B cell (primary cell): ENCODE measurements at regions not wholly inside any gene's neighbourhood (a gene's known extent, or its start where the extent isn't known, plus 50 kb on each side); places are given as distances from the start of the nearest gene placed in this dataset.

ENCODE experiments used
- ATAC-seq: fragments of 200-7000 bp; cut with Tn5 transposase; one replicate; pipeline ENCODE4 v1.10.0; 2021; ENCODE audit warnings: low read depth, mild to moderate bottlenecking, moderate number of reproducible peaks, moderate library complexity
- CTCF ChIA-PET: fragments of 350-600 bp; sonication (Branson Sonifier 250); formaldehyde crosslinking; loops from one replicate; lab custom pipeline; 2021; ENCODE audit warnings: antibody characterized with exemption, inconsistent platforms; lab: Charles Lee
- POLR2A ChIA-PET: fragments of 350-600 bp; sonication (Branson Sonifier 250); formaldehyde crosslinking; loops from one replicate; lab custom pipeline; 2021; ENCODE audit warnings: antibody characterized with exemption; lab: Charles Lee
- DNase-seq: peaks from one replicate; pipeline ENCODE4 v3.0.0; 2013
- H2AFZ ChIP-seq: 2 replicates; pipeline ENCODE4 v1.6.1; 2012; ENCODE audit warnings: mild to moderate bottlenecking, low read depth, low read length; ENCODE audit not compliant: insufficient read depth, poor library complexity, severe bottlenecking
- H3K27ac ChIP-seq, 2 donors: 1 replicate in 1 of 2; 2 replicates in 1 of 2; pipeline ENCODE4 v1.5.1; 2012 to 2013; ENCODE audit warnings: low read length in 2 of 2, mild to moderate bottlenecking in 2 of 2, moderate library complexity in 1 of 2
- H3K27me3 ChIP-seq, 4 experiments: fragments of 200-600 bp in 1 of 4; sonication (generic) in 1 of 4; replicated peaks in 1 of 4; 1 replicate in 2 of 4; 2 replicates in 2 of 4; pipeline versions ENCODE4 v1.6.1 to v1.7.0; 2013 to 2016; ENCODE audit warnings: low read length in 3 of 4, mild to moderate bottlenecking in 2 of 4, mixed read lengths in 1 of 4, moderate library complexity in 1 of 4; ENCODE audit not compliant: insufficient read depth in 4 of 4, control insufficient read depth in 3 of 4; ENCODE audit errors: control extremely low read depth in 1 of 4
- H3K36me3 ChIP-seq, 2 experiments: replicated peaks in 1 of 2; 1 replicate in 1 of 2; 2 replicates in 1 of 2; pipeline versions ENCODE4 v1.6.1 to v1.7.1; 2013; ENCODE audit warnings: low read length in 1 of 2; ENCODE audit not compliant: insufficient read depth in 2 of 2, control insufficient read depth in 1 of 2; ENCODE audit errors: control extremely low read depth in 1 of 2, extremely low read depth in 1 of 2
- H3K4me1 ChIP-seq, 2 donors: fragments of 200-600 bp in 1 of 2; sonication (generic) in 1 of 2; 1 replicate in 1 of 2; 2 replicates in 1 of 2; pipeline versions ENCODE4 v1.5.1 to v1.6.1; 2013 to 2017; ENCODE audit warnings: low read length in 2 of 2; ENCODE audit not compliant: control insufficient read depth in 2 of 2, insufficient read depth in 2 of 2
- H3K4me2 ChIP-seq: replicated peaks from 2 replicates; pipeline ENCODE3; 2012; ENCODE audit warnings: mild to moderate bottlenecking, low read depth, low read length; ENCODE audit not compliant: poor library complexity, severe bottlenecking
- H3K4me3 ChIP-seq, 5 experiments: fragments of 200-600 bp in 1 of 5; sonication (generic) in 1 of 5; 1 replicate in 3 of 5; 2 replicates in 2 of 5; pipeline versions ENCODE4 v1.5.1 to v1.7.0; 2011 to 2016; ENCODE audit warnings: low read length in 4 of 5, mild to moderate bottlenecking in 4 of 5, low read depth in 2 of 5, control low read depth in 1 of 5, moderate library complexity in 1 of 5; ENCODE audit not compliant: insufficient read depth in 1 of 5; ENCODE audit errors: control extremely low read depth in 1 of 5, extremely low read depth in 1 of 5
- H3K79me2 ChIP-seq: fragments of 200-600 bp; sonication (generic); one replicate; pipeline ENCODE4 v1.6.0; 2016; ENCODE audit warnings: low read length; ENCODE audit not compliant: control insufficient read depth, insufficient read depth
- H3K9ac ChIP-seq: fragments of 200-600 bp; sonication (generic); 2 replicates; pipeline ENCODE4 v1.6.1; 2017; ENCODE audit warnings: mild to moderate bottlenecking, low read length, moderate library complexity
- H3K9me3 ChIP-seq, 3 donors: one replicate each; pipeline versions ENCODE4 v1.6.1 to v1.7.1; 2013; ENCODE audit warnings: low read length in 2 of 3; ENCODE audit not compliant: control insufficient read depth in 2 of 3, insufficient read depth in 1 of 3; ENCODE audit errors: control extremely low read depth in 1 of 3
- H4K20me1 ChIP-seq: 2 replicates; pipeline ENCODE4 v1.6.0; 2012; ENCODE audit warnings: mild to moderate bottlenecking, low read length; ENCODE audit not compliant: insufficient read depth, control insufficient read depth, poor library complexity, severe bottlenecking
- H3K27ac Mint-ChIP-seq: one replicate; pipeline ENCODE4 v1.8.0; 2021; ENCODE audit warnings: mixed read lengths
- H3K27me3 Mint-ChIP-seq: one replicate; pipeline ENCODE4 v1.8.0; 2021; ENCODE audit warnings: mixed read lengths
- H3K4me1 Mint-ChIP-seq: one replicate; pipeline ENCODE4 v1.8.0; 2021; ENCODE audit warnings: mixed read lengths
- H3K4me3 Mint-ChIP-seq: one replicate; pipeline ENCODE4 v1.8.0; 2021; ENCODE audit warnings: mixed read lengths
- H3K9me3 Mint-ChIP-seq: one replicate; pipeline ENCODE4 v1.8.0; 2022; ENCODE audit warnings: mixed read lengths; ENCODE audit not compliant: insufficient read depth
- CTCF ChIP-seq: fragments of 200-600 bp; IDR thresholded peaks from one replicate; pipeline ENCODE4 v1.8.0; 2022; ENCODE audit warnings: antibody characterized with exemption, mild to moderate bottlenecking
- EZH2 ChIP-seq: IDR thresholded peaks from 2 replicates; pipeline ENCODE4 v1.6.1; 2012; ENCODE audit warnings: borderline replicate concordance, low read depth, mild to moderate bottlenecking, moderate library complexity, low read length; ENCODE audit not compliant: insufficient read depth, poor library complexity, severe bottlenecking
- WGBS: methylation state at CpG from one replicate; pipeline ENCODE4 v1.1.5; 2013; ENCODE audit warnings: missing lambda C conversion rate; ENCODE audit not compliant: insufficient coverage; 5-methylcytosine and 5-hydroxymethylcytosine counted together
- intact Hi-C: fragments of 100-400 bp; cut with micrococcal nuclease; formaldehyde crosslinking; loops from one replicate; pipeline ENCODE4 v1.10.0; 2022

DNA sequence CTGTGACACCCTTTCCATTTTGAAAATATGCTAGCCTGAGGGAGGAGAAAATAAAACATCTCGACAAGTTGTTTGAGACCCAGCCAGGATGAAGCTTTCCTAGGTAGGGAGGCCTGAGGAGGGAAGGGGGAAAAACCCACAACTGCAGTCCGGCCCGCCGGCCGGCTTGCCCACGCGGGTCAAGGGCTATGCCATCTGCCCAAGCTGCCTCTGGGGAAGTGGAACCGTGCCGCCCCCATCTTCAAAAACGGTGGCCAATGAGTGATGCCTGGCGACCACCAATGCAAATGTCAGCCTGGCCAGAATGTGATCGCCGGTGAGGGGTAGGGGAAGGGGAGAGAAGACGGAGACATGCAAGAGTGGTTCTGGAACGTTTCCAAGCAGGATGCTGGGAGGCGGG lies 263.5 kb upstream of the ALG10B start:
- Mint-ChIP-seq H3K27me3 (no peaks in the 10 kb centered on the region), H3K27ac (no peak overlapping the region), H3K4me1 (no peaks in the 10 kb centered on the region), H3K4me3 (no peak overlapping the region), H3K9me3 (peaks cover 3% of the 10 kb centered on the region)
- H3K27me3 ChIP-seq, result no peaks in the 10 kb centered on the region
- DNase-seq, result no peak
- H2AFZ ChIP-seq, result no peak overlapping the region
- no peak for ATAC-seq
- peaks cover 0 to 73% (median 0%) of the 10 kb centered on the region in 3 donors for H3K9me3 ChIP-seq
- TF ChIP-seq CTCF (no peak), EZH2 (no peak)
- H3K27ac ChIP-seq, result no peak overlapping the region
- 70% methylated on average over 13 of the region's 16 CpGs for WGBS
- H3K4me3 ChIP-seq, result no peak overlapping the region
- ChIA-PET POLR2A (no interaction called here), CTCF (no interaction called here)
- no peak overlapping the region for H3K4me2 ChIP-seq
- H4K20me1 ChIP-seq, result no peaks in the 10 kb centered on the region
- H3K79me2 ChIP-seq, result no peaks in the 10 kb centered on the region
- H3K9ac ChIP-seq, result no peak overlapping the region
- intact Hi-C loops, result no loop called here
- no peaks in the 10 kb centered on the region for H3K36me3 ChIP-seq
- no peaks in the 10 kb centered on the region for H3K4me1 ChIP-seq

- CTCF ChIA-PET, result no interaction called here
- H3K4me2 ChIP-seq, result no peak overlapping the region
- H3K27me3 ChIP-seq, result no peaks in the 10 kb centered on the region
- 73% methylated on average over 33 of the region's 34 CpGs for WGBS
- no peaks in the 10 kb centered on the region for H3K27me3 Mint-ChIP-seq
- no peaks in the 10 kb centered on the region for H3K79me2 ChIP-seq
- no peak overlapping the region for H3K4me3 ChIP-seq
- intact Hi-C loops, result no loop called here
- H3K27ac Mint-ChIP-seq, result no peak overlapping the region
- no peak for ATAC-seq
- H3K36me3 ChIP-seq, result no peaks in the 10 kb centered on the region
- no peaks in the 10 kb centered on the region for H3K4me1 ChIP-seq
- no peak for DNase-seq
- peaks cover 3% of the 10 kb centered on the region for H3K9me3 Mint-ChIP-seq
- no peaks in the 10 kb centered on the region for H3K4me1 Mint-ChIP-seq
- H2AFZ ChIP-seq, result no peak overlapping the region
- no peak overlapping the region for H3K27ac ChIP-seq
- TF ChIP-seq EZH2 (no peak), CTCF (no peak)
- POLR2A ChIA-PET, result no interaction called here
- H4K20me1 ChIP-seq, result no peaks in the 10 kb centered on the region
- H3K9ac ChIP-seq, result no peak overlapping the region
- peaks cover 0 to 68% (median 0%) of the 10 kb centered on the region in 3 donors for H3K9me3 ChIP-seq
- no peak overlapping the region for H3K4me3 Mint-ChIP-seq
These were observed 262.7 kb upstream of the ALG10B start for GRCh38 chr12:38053655-38054464.
